CD8-positive, alpha-beta memory T cell (primary cell): ENCODE measurements at regions not wholly inside any gene's neighbourhood (a gene's known extent, or its start where the extent isn't known, plus 50 kb on each side); places are given as distances from the start of the nearest gene placed in this dataset.
A peak's percentile ranks its signal among the peaks of the same experiment; 100 is the strongest.

Experiments
- CTCF ChIA-PET: fragments of 350-600 bp; sonication (Branson Sonifier 250); formaldehyde crosslinking; loops from one replicate; lab custom pipeline; 2021; ENCODE audit warnings: antibody characterized with exemption; lab: Charles Lee
- POLR2A ChIA-PET: fragments of 350-600 bp; sonication (Branson Sonifier 250); formaldehyde crosslinking; loops from one replicate; lab custom pipeline; 2021; ENCODE audit warnings: antibody characterized with exemption; lab: Charles Lee
- DNase-seq, 5 donors: peaks; one replicate each; pipeline versions ENCODE4 v3.0.0 to v3.0.0-alpha.2; 2020 to 2022; ENCODE audit warnings: mixed read lengths in 1 of 5
- H3K27ac ChIP-seq: one replicate; pipeline ENCODE4 v1.7.0; 2013; ENCODE audit warnings: low read depth, mild to moderate bottlenecking, low read length, moderate library complexity
- H3K27me3 ChIP-seq: 2 replicates; pipeline ENCODE4 v1.7.0; 2013; ENCODE audit warnings: low read length, mild to moderate bottlenecking; ENCODE audit not compliant: insufficient read depth, poor library complexity, severe bottlenecking
- H3K36me3 ChIP-seq: 2 replicates; pipeline ENCODE4 v1.7.0; 2013; ENCODE audit warnings: mild to moderate bottlenecking, low read length, moderate library complexity; ENCODE audit not compliant: insufficient read depth
- H3K4me1 ChIP-seq: 2 replicates; pipeline ENCODE4 v1.7.0; 2013; ENCODE audit warnings: mild to moderate bottlenecking, low read length, moderate library complexity; ENCODE audit not compliant: insufficient read depth
- H3K4me3 ChIP-seq: 2 replicates; pipeline ENCODE4 v1.7.0; 2013; ENCODE audit warnings: mild to moderate bottlenecking, low read length
- H3K9me3 ChIP-seq: 2 replicates; pipeline ENCODE4 v1.7.0; 2013; ENCODE audit warnings: mild to moderate bottlenecking, low read length
- H3K27ac Mint-ChIP-seq, 8 donors: one replicate each; pipeline ENCODE4 v1.8.0; 2020 to 2021; ENCODE audit warnings: mixed read lengths in 8 of 8, mild to moderate bottlenecking in 6 of 8, inconsistent platforms in 3 of 8, moderate library complexity in 3 of 8
- H3K27me3 Mint-ChIP-seq, 2 donors: one replicate each; pipeline ENCODE4 v1.8.0; 2020 to 2021; ENCODE audit warnings: mixed read lengths in 2 of 2, mild to moderate bottlenecking in 1 of 2, moderate library complexity in 1 of 2
- H3K36me3 Mint-ChIP-seq, 3 donors: one replicate each; pipeline ENCODE4 v1.8.0; 2020 to 2021; ENCODE audit warnings: mixed read lengths in 3 of 3, inconsistent platforms in 1 of 3, mild to moderate bottlenecking in 1 of 3
- H3K4me1 Mint-ChIP-seq, 3 donors: one replicate each; pipeline ENCODE4 v1.8.0; 2020 to 2021; ENCODE audit warnings: mixed read lengths in 3 of 3, inconsistent platforms in 1 of 3, mild to moderate bottlenecking in 1 of 3
- H3K4me3 Mint-ChIP-seq, 7 donors: one replicate each; pipeline ENCODE4 v1.8.0; 2020 to 2021; ENCODE audit warnings: mixed read lengths in 7 of 7, mild to moderate bottlenecking in 6 of 7, moderate library complexity in 4 of 7, inconsistent platforms in 2 of 7
- H3K9me3 Mint-ChIP-seq, 5 donors: one replicate each; pipeline ENCODE4 v1.8.0; 2020 to 2022; ENCODE audit warnings: mixed read lengths in 5 of 5, mild to moderate bottlenecking in 3 of 5, moderate library complexity in 2 of 5, inconsistent platforms in 1 of 5

- Histone ChIP-seq H3K27ac (no peak overlapping the region), H3K27me3 (no peaks in the 10 kb centered on the region), H3K9me3 (no peaks in the 10 kb centered on the region), H3K4me1 (no peaks in the 10 kb centered on the region), H3K36me3 (no peaks in the 10 kb centered on the region), H3K4me3 (no peak overlapping the region)
- ChIA-PET CTCF (no interaction called here), POLR2A (no interaction called here)
- peaks cover 0 to 2% (median 0%) of the 10 kb centered on the region in 5 donors for H3K9me3 Mint-ChIP-seq
- peaks cover 9 to 11% (median 10%) of the 10 kb centered on the region in 3 donors for H3K4me1 Mint-ChIP-seq
- no peak for DNase-seq
- no peak overlapping the region for H3K27ac Mint-ChIP-seq
- H3K27me3 Mint-ChIP-seq: no peaks in the 10 kb centered on the region
- H3K36me3 Mint-ChIP-seq: peaks cover 0 to 2% (median 0%) of the 10 kb centered on the region in 3 donors
- H3K4me3 Mint-ChIP-seq: no peak overlapping the region
Measured at GRCh38 chr1:98355656-98356383, 305.7 kb upstream of the SNX7 start.

GRCh38 chr1:98352378-98352777, 309.1 kb upstream of the SNX7 start:
- ChIA-PET CTCF (no interaction called here), POLR2A (no interaction called here)
- no peak for DNase-seq
- Mint-ChIP-seq H3K9me3 (no peaks in the 10 kb centered on the region), H3K27ac (no peak overlapping the region), H3K4me1 (peaks cover 9 to 11% (median 10%) of the 10 kb centered on the region in 3 donors), H3K4me3 (no peak overlapping the region), H3K36me3 (peaks cover 0 to 3% (median 0%) of the 10 kb centered on the region in 3 donors), H3K27me3 (no peaks in the 10 kb centered on the region)
- no peaks in the 10 kb centered on the region for H3K9me3 ChIP-seq
- H3K36me3 ChIP-seq: no peaks in the 10 kb centered on the region
- H3K4me3 ChIP-seq: no peak overlapping the region
- H3K27me3 ChIP-seq: no peaks in the 10 kb centered on the region
- no peaks in the 10 kb centered on the region for H3K4me1 ChIP-seq
- no peak overlapping the region for H3K27ac ChIP-seq

DNA sequence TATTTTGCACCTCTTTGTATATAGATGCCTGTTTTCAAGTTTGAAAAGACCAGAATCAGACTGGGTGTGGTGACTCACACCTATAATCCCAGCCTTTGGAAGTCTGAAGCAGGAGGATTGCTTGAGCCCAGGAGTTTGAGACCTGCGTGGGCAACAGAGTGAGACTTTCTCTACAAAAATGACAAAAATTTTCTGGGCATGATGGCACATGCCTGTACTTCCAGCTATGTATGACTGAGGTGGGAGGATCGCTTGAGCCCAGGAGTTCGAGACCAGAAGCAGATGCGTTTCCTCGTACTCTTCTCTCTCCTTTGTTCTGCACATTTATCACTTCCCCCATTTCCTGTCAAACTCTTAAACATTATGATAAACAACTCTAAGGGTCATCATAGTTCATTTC, 310.0 kb upstream of the SNX7 start:
- CTCF ChIA-PET: no interaction called here
- Mint-ChIP-seq H3K9me3 (no peaks in the 10 kb centered on the region), H3K27ac (peak overlapping the region in 2 of 8 donors; percentile 4 to 8), H3K36me3 (peaks cover 0 to 3% (median 0%) of the 10 kb centered on the region in 3 donors), H3K27me3 (no peaks in the 10 kb centered on the region), H3K4me3 (peak overlapping the region in 2 of 7 donors; percentile 7 to 16), H3K4me1 (peaks cover 9 to 11% (median 10%) of the 10 kb centered on the region in 3 donors)
- POLR2A ChIA-PET: no interaction called here
- Histone ChIP-seq H3K4me3 (no peak overlapping the region), H3K27me3 (no peaks in the 10 kb centered on the region), H3K9me3 (no peaks in the 10 kb centered on the region), H3K4me1 (no peaks in the 10 kb centered on the region), H3K27ac (no peak overlapping the region), H3K36me3 (no peaks in the 10 kb centered on the region)
- no peak for DNase-seq

- DNase-seq: no peak
- Mint-ChIP-seq H3K4me1 (peaks cover 0 to 2% (median 0%) of the 10 kb centered on the region in 3 donors), H3K27me3 (no peaks in the 10 kb centered on the region), H3K9me3 (no peaks in the 10 kb centered on the region), H3K27ac (no peak overlapping the region), H3K36me3 (peaks cover 0 to 3% (median 0%) of the 10 kb centered on the region in 3 donors), H3K4me3 (no peak overlapping the region)
- CTCF ChIA-PET: no interaction called here
- Histone ChIP-seq H3K4me3 (no peak overlapping the region), H3K4me1 (no peaks in the 10 kb centered on the region), H3K9me3 (no peaks in the 10 kb centered on the region), H3K27ac (no peak overlapping the region), H3K36me3 (no peaks in the 10 kb centered on the region), H3K27me3 (no peaks in the 10 kb centered on the region)
- POLR2A ChIA-PET: no interaction called here
Measured at GRCh38 chr1:98345417-98345816, 316.1 kb upstream of the SNX7 start.

DNA sequence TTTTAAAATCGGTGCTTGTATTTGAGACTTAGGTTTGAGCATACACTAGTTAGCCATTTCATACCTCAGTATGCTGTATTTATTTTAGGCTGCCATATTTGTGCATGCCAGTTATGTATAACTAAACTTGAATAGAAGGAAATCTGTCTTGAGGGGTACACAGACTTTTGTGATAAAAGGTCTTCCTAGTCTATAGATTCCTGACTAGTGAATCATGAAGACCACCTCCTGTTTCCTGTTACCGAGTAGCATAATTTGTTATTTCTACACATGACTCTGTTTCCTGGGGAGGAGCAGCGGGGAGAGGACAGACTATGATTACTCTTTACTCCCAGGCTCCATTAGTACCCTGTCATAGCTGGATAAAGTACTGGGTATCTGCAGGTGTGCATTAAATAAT, 316.8 kb upstream of the SNX7 start:
- Mint-ChIP-seq H3K9me3 (no peaks in the 10 kb centered on the region), H3K36me3 (peaks cover 0 to 3% (median 0%) of the 10 kb centered on the region in 3 donors), H3K27ac (no peak overlapping the region), H3K4me1 (peaks cover 0 to 2% (median 0%) of the 10 kb centered on the region in 3 donors), H3K27me3 (peaks cover 0 to 4% of the 10 kb centered on the region in 2 donors), H3K4me3 (no peak overlapping the region)
- no peak overlapping the region for H3K4me3 ChIP-seq
- H3K4me1 ChIP-seq: no peaks in the 10 kb centered on the region
- ChIA-PET POLR2A (no interaction called here), CTCF (no interaction called here)
- DNase-seq: no peak
- H3K36me3 ChIP-seq: no peaks in the 10 kb centered on the region
- no peaks in the 10 kb centered on the region for H3K9me3 ChIP-seq
- H3K27ac ChIP-seq: no peak overlapping the region
- H3K27me3 ChIP-seq: no peaks in the 10 kb centered on the region

DNA sequence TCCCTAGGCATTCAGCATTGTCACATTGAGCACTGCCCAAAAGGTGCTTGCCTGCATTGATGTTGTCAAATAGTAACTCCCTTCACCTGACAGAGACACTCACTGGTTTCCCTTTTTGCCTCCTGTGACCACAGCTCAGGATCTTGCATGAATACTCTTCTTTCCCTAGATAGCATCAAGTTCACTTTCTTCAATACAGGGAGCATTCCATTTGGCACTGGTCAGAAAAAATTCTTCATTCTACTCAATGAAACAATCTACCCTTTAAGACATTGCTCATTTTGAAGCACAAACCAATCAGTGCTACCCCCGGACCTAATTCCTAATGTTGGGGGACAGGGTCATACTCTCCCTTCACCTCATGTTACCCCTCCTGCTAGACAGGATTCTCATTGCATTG, 319.0 kb upstream of the SNX7 start:
- H3K4me1 Mint-ChIP-seq: peaks cover 0 to 2% (median 0%) of the 10 kb centered on the region in 3 donors

GRCh38 chr1:98340511-98340910, 321.0 kb upstream of the SNX7 start:
- Mint-ChIP-seq H3K27ac (no peak overlapping the region), H3K9me3 (peaks cover 0 to 2% (median 0%) of the 10 kb centered on the region in 5 donors), H3K27me3 (peaks cover 0 to 7% of the 10 kb centered on the region in 2 donors), H3K36me3 (peaks cover 0 to 4% (median 0%) of the 10 kb centered on the region in 3 donors), H3K4me3 (no peak overlapping the region), H3K4me1 (peaks cover 0 to 2% (median 0%) of the 10 kb centered on the region in 3 donors)
- no peak for DNase-seq
- Histone ChIP-seq H3K27me3 (no peaks in the 10 kb centered on the region), H3K4me3 (no peak overlapping the region), H3K4me1 (no peaks in the 10 kb centered on the region), H3K36me3 (no peaks in the 10 kb centered on the region), H3K9me3 (no peaks in the 10 kb centered on the region), H3K27ac (no peak overlapping the region)
- ChIA-PET CTCF (no interaction called here), POLR2A (no interaction called here)

More for the DNA sequence above, 319.0 kb upstream of the SNX7 start:
- Histone ChIP-seq H3K4me1 (no peaks in the 10 kb centered on the region), H3K4me3 (no peak overlapping the region), H3K27me3 (no peaks in the 10 kb centered on the region), H3K27ac (no peak overlapping the region), H3K9me3 (no peaks in the 10 kb centered on the region), H3K36me3 (no peaks in the 10 kb centered on the region)
- no peak overlapping the region for H3K27ac Mint-ChIP-seq
- H3K36me3 Mint-ChIP-seq: peaks cover 0 to 4% (median 0%) of the 10 kb centered on the region in 3 donors
- peaks cover 0 to 7% of the 10 kb centered on the region in 2 donors for H3K27me3 Mint-ChIP-seq
- no peak overlapping the region for H3K4me3 Mint-ChIP-seq
- ChIA-PET POLR2A (no interaction called here), CTCF (interaction anchor here (0.6 kb wide), 1 partner anchor 1477 kb away, joined by 5 read pairs; no protein-coding TSS in a partner anchor)
- no peak for DNase-seq
- no peaks in the 10 kb centered on the region for H3K9me3 Mint-ChIP-seq

DNA sequence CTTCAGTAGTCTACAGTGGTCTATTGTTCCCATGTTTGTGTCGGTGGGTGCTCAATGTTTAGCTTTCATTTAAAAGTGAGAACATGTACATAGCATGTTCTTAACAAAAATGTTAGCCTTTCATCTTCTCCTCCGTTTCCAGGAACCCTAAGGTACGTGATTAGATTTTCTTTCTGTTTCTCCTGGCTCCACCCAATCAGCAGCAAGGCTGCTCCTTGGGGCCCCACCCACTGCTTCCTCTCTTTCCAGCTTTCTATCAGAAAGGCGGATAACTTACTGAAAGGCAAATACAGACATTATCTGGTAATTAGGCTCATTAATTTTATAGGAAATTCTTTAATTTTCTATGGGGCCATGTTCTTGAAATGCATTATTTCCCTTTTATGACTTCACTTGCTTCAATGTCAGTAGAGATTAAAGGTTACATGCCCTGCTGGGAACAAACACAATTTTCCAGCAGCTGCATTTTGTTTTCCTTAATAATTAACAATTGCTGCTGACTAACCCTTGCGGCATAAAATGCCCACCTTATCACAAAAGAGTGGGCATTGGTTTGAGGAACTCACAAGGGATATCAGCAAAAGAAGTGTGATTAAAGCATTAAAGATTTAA, 324.9 kb upstream of the SNX7 start:
- Histone ChIP-seq H3K4me1 (no peaks in the 10 kb centered on the region), H3K27me3 (no peaks in the 10 kb centered on the region), H3K27ac (no peak overlapping the region), H3K9me3 (no peaks in the 10 kb centered on the region), H3K36me3 (no peaks in the 10 kb centered on the region), H3K4me3 (no peak overlapping the region)
- H3K27ac Mint-ChIP-seq: no peak overlapping the region
- no peak for DNase-seq
- no peak overlapping the region for H3K4me3 Mint-ChIP-seq
- ChIA-PET CTCF (no interaction called here), POLR2A (no interaction called here)
- H3K36me3 Mint-ChIP-seq: peaks cover 0 to 4% (median 0%) of the 10 kb centered on the region in 3 donors
- peaks cover 0 to 2% (median 0%) of the 10 kb centered on the region in 5 donors for H3K9me3 Mint-ChIP-seq
- H3K4me1 Mint-ChIP-seq: peaks cover 5 to 11% (median 8%) of the 10 kb centered on the region in 3 donors
- peaks cover 0 to 7% of the 10 kb centered on the region in 2 donors for H3K27me3 Mint-ChIP-seq
